ENCODE measurements at regions not wholly inside any gene's neighbourhood (a gene's known extent, or its start where the extent isn't known, plus 50 kb on each side); places are given as distances from the start of the nearest gene placed in this dataset.

DNA sequence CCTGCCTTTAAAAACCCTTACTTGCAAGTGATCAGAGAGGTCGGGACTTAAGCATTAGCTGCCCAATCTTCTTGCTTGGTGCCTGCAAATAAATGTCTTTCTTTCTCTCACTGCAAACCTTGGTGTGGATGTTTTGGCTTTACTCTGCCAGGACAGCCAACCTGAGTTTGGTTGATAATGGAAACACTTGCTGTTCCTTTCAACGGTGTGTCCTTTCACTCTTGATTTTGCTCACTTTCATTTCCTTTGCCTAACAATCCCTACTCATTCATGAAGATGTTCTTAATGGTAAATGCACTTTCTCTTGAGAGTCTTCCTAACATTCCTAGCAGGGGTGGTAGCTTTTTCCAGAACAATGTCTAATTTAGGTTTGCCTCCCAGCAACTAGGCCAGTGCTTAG is 366.2 kb downstream of the HRH4 start:
- DNase-seq (ENCODE audit: low spot score), result no peak

DNA sequence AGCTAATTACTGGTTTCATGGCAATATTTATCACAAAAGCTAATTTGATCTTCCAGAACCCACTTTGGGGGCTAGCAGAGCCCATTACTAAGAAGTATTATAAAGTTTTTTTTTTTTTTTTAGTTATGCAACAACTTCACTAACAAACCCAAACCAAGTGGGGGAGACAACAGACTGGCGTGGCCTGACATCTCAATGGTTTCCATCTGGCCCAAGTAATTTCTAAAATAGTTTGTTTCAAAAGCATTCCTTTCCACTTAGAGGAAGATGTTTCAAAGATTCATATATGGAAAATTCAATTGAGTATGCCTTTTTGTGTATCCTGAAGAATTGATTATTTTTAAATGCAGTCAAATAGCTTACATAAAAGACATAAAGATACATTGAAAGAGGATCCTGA is 367.1 kb downstream of the HRH4 start:
- no peak for DNase-seq (ENCODE audit: low spot score)

- no peak for DNase-seq (ENCODE audit: low spot score)
These were observed 370.6 kb downstream of the HRH4 start for GRCh38 chr18:24831081-24831480.

DNA sequence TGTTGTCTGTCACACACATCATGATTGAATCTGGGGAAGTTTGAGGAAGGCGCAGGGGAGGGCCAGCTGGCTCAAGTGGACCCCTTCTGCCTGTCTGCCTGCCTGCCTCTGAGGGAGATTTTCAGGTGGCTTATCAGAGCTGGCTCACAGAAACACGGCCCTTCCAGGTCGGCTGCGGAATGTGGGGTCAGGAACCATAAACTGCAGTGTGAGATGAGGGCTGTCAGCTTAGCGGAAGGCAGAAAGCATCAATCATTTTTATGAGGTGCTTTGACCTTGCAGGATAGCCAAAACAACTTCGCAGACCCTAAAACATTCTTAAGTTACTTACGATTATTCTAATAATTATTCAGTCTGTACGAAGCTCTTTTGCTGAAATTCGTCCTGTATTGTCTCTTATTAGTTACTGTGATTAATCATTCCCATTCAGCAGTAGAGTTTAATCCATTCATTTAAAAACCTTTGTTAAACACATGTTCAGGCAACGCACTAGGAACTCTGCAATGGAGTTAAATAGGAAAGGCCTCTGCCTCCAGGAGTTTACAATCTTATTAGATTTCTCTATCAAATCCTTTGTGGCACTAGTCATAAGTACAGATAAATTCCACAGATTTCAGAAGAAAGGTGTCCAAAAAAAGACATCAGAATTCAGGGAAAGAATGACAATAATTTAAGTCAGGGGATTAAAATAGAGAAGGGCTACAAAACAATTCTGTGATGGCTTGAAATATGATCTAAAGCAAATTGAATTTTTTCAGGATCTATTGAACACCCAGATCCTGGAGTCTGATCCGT is 371.6 kb downstream of the HRH4 start:
- DNase-seq (ENCODE audit: low spot score), result no peak

DNA sequence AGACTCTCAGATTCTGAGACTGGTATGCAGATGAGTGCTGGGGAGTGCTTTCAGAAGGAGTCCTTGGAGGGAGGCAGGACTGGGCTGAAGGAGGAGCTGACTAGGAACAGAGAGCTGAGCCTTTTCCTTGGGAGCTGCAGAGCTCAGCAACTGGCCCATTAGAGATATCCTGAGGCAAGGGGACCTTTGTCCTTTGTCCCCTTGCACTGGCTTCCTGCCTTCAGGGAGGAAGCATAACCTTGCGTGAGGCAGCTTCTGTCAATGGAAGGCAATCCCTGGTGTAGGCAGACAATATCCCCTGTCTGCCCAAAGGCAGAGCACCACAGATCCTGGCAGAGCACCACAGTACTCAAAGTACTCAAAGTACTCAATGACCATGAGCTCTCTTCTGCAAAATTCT is 375.3 kb downstream of the HRH4 start:
- DNase-seq (ENCODE audit: low spot score), result no peak

DNA sequence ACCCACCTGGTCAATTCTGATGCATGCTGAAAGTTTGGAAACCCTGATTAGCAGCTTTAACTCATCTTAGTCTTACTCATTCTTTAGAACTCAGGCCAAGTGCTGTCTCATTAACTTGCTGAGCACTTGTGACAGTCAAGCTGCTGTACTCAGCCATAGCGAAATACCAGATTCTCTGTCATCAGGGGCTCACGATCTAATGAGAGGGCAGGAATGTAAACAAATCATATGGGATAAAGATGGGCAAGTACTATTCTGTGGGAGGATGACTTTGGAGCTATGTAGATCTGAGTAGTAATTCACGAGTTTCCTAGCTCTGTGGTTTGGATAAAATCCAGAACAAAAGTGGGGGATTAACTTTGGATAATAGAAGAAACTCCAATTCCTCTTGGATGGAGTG is 376.6 kb downstream of the HRH4 start:
- DNase-seq (ENCODE audit: low spot score), result no peak

- no peak for DNase-seq (ENCODE audit: low spot score)
These were observed 379.6 kb downstream of the HRH4 start for GRCh38 chr18:24840051-24840450.

GRCh38 chr18:24840640-24841039 is 380.2 kb downstream of the HRH4 start:
- DNase-seq (ENCODE audit: low spot score), result no peak

DNA sequence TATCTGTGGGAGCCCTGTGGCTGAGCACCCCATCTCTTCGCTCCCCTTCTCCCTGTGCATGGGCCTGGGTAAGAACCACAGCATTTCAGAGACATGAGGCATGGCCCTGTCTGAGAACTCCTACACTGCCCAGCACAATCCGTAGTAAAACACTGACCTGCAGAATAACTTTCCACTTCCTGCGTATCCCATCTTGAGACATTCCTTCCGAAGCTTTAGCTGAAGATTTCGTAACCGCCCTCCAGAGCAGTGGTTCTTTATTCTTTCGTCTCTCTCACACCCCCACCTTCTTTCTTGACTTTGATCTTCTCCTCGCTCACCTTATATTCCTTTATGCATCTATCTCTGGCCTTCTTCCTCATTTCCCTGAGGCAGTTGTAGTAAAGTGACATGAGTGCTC is 381.1 kb downstream of the HRH4 start:
- DNase-seq (ENCODE audit: low spot score), result no peak

- no peak for DNase-seq (ENCODE audit: low spot score)
These were observed 382.7 kb downstream of the HRH4 start for GRCh38 chr18:24843123-24843522.

DNA sequence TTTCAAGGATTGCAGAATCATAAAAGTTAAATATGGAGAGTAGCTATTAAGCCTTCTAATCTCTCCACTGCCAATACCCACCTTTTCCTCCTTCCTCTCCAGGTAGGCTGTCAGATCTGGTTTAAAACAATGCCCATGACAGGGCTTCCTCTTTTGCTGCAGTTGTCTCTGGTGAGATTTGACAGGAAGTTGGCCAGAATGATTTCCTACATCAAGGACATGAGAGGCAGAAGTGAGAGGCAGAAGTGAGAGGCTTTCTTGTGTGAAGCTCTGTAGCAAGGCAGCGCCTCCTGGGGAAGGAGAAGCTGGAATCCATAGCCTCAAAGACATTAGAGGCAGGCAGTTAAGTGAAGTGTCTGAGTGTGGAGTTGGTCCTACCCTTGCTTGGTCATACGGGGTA is 385.7 kb downstream of the HRH4 start:
- no peak for DNase-seq (ENCODE audit: low spot score)

GRCh38 chr18:24850532-24850931 is 390.1 kb downstream of the HRH4 start:
- no peak for DNase-seq (ENCODE audit: low spot score)

- no peak for DNase-seq (ENCODE audit: low spot score)
These were observed 392.6 kb downstream of the HRH4 start for GRCh38 chr18:24853076-24853475.

DNA sequence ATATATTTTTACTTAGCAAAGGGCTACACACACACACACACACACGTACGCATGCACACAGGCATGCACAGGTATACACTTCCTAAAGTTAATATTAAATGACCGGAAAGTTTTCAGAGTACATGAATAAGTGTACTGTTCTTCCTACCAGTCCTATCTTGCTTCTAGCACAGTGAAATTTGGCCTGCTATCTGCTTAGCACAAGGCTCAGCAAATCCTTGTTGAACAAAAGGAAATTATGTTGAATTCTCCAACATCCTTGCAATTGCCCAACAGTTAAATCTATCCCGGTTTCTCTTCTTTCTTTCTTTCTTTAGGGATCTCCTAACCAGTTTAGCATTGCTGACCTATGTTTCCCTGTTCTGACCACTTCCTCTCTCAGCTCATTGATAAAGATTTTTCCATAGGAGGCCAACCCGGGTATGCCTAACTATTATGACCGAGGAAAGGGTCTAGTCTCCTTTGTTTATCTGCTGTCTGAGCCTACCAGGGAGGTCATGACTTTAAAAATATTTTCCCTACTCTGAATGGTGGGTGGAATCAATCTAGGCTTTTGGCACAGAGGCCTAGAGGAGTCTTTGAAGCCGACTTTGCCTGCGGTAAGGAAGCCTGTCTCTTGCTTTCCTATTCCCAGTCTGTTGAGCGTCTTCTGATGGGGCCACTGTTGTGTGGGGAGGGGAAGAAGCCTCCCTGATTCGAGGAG is 400.7 kb downstream of the HRH4 start:
- DNase-seq (ENCODE audit: low spot score), result no peak

DNA sequence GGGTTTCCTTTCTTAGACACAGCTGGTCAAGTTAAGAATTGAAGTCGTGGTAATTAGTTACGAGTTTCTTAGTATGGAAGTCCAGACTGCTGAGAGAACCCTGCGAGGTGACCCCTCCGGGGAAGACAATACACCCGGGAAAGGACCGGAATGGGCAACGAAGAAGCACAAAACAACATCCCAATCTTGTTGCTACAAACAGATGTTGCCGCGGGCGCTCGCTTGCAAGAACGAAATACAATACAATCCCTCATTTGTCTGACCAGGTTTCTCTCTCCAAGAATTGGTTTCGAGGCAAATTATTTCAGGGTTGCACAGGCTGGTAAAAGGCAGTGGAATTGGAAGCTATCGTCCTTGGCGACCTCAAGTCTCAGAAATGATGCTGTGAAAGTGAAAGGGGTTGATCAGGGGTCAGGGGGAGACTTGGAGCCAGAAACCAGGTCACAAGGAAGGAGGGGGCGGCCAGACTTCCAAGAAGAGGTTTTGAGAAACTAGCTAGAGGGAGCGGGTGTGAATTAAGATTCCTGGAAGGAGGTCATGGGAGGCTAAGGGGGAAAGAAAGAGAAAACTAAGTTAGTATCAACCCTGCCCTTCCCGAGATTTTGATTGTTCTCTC is 401.9 kb downstream of the HRH4 start:
- no peak for DNase-seq (ENCODE audit: low spot score)

- no peak for DNase-seq (ENCODE audit: low spot score)
These were observed 407.9 kb downstream of the HRH4 start for GRCh38 chr18:24868311-24868710.

DNA sequence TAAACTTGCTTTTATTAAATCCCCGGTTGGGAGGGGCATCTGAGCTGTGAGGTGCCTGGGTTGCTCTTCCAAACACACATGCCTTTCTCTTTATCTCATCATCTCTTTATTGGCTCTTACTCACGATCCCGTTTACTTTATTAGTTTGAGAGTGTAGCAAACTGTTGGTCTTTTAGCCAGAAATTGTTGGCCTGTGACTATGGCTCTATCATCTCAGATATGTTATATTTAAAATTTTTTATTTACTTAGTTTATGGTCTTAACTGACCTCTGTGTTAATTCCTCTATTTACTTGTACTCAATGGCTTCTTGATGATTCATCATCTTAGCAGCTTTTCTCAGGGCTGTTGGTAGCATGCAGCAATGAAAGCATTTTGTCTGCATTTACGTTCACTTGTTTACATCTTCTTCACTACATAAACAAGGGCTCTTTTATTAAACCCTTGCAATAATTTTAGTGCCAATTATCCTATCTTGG is 408.4 kb downstream of the HRH4 start:
- DNase-seq (ENCODE audit: low spot score), result no peak

DNA sequence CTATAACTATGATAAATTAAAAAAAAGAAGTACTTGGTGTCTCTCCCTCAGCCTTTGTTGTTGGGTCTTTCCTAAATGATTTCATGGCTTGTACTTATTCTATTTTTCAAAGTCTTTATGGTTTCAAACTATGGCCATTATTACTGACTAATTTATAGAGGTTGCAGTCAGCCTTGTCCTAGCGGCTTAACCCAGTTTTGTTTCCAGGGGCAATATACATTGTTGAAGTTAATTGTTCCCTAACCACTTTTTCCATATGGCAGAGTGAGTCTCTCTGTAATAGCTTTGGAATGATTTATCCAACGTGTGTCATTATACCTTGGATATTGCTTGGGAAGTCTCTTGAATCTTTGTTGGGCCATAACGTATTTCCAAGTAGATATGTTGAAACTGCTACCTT is 408.8 kb downstream of the HRH4 start:
- no peak for DNase-seq (ENCODE audit: low spot score)

- no peak for DNase-seq (ENCODE audit: low spot score)
These were observed 414.8 kb downstream of the HRH4 start for GRCh38 chr18:24875286-24875685.

GRCh38 chr18:24875777-24876176 is 415.3 kb downstream of the HRH4 start:
- no peak for DNase-seq (ENCODE audit: low spot score)

DNA sequence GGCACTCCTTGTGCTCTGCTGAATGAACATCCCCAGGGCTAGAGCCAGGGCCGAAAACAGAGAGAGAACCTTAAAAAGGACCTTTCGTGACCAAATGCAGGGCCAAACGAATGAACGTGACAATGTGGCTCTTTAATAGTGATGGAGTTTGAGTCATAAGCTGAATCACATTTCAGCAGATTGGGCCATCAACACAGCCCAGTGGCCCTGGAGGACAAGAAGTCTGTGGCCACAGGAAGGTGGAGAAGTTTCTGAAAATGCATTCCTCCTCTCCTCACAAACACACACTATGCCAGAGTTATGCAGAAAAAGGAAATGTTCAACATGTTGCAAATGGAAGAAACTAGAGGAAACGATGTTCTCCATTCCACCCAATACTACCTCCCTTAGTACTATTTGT is 415.8 kb downstream of the HRH4 start:
- DNase-seq (ENCODE audit: low spot score), result no peak

- no peak for DNase-seq (ENCODE audit: low spot score)
These were observed 416.6 kb downstream of the HRH4 start for GRCh38 chr18:24877066-24877465.

GRCh38 chr18:24877546-24877945 is 417.1 kb downstream of the HRH4 start:
- DNase-seq (ENCODE audit: low spot score), result no peak
